Fibroblast of villous mesenchyme (primary cell): ENCODE measurements at regions not wholly inside any gene's neighbourhood (a gene's known extent, or its start where the extent isn't known, plus 50 kb on each side); places are given as distances from the start of the nearest gene placed in this dataset.

ENCODE experiments used
- DNase-seq: peaks from one replicate; pipeline ENCODE4 v3.0.0-alpha.2; 2010; ENCODE audit warnings: low read depth
- H3K4me3 ChIP-seq: 2 replicates; pipeline ENCODE4 v1.5.1; 2011; ENCODE audit warnings: low read depth, mild to moderate bottlenecking, low read length
- TF ChIP-seq, protein P1 (sequence below): IDR thresholded peaks from 2 replicates; pipeline ENCODE4 v1.5.1; 2012; ENCODE audit warnings: low read depth, mild to moderate bottlenecking, low read length; ENCODE audit not compliant: insufficient read depth

DNA sequence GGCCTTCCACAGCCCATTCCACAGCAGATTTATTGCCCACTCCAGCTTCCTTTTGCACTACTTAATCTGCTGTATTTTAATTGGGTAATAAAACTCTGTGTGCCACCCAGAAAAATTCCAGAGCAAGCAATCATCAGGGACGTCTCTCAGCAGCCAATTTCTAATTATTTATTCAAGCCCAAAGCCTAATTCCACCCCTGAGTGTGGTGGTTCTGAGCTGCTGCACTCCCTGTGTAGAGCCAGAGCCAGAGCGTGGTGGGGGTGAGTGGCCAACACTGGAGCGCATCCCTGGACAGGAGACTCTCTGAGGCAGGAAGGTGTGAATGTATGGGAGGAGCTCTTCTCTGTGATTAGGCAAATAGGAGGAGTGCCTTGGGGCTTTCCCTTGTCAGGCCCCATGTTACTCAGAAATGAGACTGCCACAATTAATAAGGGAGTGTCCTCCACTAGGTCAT, 66.1 kb downstream of the CD24 start:
- H3K4me3 ChIP-seq = no peak overlapping the region
- TF ChIP-seq, protein P1, sequence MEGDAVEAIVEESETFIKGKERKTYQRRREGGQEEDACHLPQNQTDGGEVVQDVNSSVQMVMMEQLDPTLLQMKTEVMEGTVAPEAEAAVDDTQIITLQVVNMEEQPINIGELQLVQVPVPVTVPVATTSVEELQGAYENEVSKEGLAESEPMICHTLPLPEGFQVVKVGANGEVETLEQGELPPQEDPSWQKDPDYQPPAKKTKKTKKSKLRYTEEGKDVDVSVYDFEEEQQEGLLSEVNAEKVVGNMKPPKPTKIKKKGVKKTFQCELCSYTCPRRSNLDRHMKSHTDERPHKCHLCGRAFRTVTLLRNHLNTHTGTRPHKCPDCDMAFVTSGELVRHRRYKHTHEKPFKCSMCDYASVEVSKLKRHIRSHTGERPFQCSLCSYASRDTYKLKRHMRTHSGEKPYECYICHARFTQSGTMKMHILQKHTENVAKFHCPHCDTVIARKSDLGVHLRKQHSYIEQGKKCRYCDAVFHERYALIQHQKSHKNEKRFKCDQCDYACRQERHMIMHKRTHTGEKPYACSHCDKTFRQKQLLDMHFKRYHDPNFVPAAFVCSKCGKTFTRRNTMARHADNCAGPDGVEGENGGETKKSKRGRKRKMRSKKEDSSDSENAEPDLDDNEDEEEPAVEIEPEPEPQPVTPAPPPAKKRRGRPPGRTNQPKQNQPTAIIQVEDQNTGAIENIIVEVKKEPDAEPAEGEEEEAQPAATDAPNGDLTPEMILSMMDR = no peak
- no peak for DNase-seq

DNA sequence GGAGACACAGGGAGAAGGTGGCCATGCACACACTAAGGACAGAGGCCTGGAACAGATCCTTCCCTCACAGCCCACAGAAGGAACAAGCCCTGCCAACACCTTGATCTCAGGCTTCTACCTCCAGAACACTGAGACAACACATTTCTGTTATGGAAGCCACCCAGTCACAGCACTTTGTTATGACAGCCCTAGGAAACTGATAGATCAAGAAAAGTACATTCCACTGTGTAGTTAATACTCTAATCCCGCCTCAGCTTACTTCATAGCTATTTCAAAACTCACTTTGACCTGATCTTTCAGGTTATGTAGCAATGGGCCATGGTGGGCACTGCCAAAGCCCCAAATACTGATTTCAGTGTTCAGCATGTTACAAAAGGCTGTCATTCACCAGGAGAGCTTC, 66.8 kb downstream of the CD24 start:
- DNase-seq = no peak
- TF ChIP-seq, protein P1 = no peak
- no peak overlapping the region for H3K4me3 ChIP-seq

DNA sequence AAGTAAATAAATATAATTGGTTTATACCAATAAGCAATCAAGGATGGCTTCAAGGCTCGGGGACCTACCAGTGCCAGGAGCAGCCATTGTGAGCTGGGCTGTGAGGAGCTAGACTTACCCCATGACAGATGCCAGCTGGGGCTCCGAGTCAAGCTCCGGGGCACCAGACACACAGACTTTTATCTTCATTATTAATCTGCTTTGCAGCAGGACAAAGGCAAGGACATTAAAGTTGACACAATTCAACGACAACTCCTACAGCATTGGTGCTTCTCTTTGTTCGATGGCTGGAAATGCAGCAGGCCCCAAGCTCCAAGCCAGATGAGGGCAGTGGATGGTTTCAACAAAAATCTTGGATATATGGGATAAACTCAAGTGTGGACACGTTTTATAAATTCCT, 68.3 kb downstream of the CD24 start:
- TF ChIP-seq, protein P1 = no peak
- H3K4me3 ChIP-seq = no peak overlapping the region
- DNase-seq = no peak

DNA sequence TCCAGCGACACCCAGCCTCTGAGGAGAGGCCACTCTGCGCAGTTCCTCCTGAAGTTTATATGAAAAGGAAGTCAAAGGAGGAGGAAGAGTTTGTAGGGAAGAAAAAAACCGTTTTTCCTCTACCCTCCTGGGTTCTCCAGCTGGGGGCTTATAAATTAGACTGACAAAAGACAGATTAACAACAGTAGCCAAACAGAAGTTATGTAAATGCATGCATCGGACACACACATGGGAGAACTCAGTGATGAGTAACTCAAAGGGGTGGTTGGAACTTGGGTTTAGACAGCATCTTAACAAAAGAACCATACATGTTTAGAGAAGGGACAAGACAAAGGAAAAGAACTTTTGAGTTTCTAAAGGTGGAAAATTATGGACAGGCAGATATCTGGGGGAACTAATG, 71.2 kb downstream of the CD24 start:
- TF ChIP-seq, protein P1 = no peak
- H3K4me3 ChIP-seq = no peak overlapping the region
- DNase-seq = no peak

DNA sequence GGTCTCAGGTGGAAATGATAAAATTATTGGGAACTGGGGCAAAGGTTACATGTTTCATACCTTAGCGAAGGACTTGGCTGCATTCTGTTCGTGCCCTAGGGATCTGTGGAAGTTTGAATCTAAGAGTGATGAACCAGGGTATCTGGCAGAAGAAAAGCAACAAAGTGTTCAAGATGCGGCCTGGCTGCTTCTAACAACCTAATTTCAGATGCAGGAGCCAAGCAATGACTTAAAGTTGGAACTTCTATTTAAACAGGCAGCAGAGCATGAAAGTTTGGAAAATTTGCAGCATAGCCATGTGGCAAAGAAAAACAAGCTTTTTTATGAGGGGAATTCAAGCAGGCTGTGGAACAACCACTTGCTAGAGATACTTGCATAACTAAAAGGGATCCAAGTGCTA, 73.5 kb downstream of the CD24 start:
- H3K4me3 ChIP-seq = no peak overlapping the region
- no peak for DNase-seq
- TF ChIP-seq, protein P1 = no peak

DNA sequence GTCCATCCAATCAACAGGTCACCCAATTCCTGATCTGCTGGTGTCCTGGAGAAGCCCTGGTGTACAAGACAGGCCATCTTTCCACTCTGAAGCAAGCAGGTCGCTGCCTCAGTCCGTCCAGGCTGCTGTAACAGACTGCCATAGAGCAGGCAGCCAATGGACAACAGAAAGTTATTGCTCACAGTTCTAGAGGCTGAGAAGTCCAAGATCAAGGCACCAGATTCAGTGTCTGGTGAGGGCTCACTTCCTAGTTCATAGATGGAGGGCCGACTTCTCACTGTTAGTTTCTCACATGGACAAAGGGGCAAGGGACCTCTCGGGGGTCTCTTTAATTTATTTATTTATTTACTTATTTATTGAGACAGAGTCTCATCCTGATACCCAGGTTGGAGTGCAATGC, 74.8 kb downstream of the CD24 start:
- no peak for DNase-seq
- H3K4me3 ChIP-seq = no peak overlapping the region
- TF ChIP-seq, protein P1 = no peak

DNA sequence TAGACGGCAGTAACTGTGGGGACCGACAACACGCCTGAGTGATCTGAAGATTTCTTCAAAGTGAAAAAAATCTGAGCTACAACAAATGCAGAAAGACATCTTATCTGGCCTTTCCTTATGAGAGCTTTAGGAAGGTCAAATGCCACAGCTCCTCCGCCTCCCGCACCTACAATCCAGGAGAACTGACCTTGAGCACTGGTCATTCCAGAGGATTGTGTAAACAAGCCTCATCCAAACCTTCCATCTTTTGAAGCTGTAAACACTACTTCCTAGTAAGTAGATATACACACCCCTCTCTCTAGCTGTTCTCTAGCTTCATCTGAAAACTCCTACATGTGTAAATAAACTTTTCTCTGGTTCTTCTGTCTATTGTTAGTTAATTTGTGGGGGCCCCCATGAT, 76.9 kb downstream of the CD24 start:
- no peak for DNase-seq
- TF ChIP-seq, protein P1 = no peak
- H3K4me3 ChIP-seq = no peak overlapping the region
